HG03571 (cell line): ENCODE measurements at regions not wholly inside any gene's neighbourhood (a gene's known extent, or its start where the extent isn't known, plus 50 kb on each side); places are given as distances from the start of the nearest gene placed in this dataset.

Experiments
- ATAC-seq: cut with Tn5 transposase; IDR thresholded peaks from one replicate; pipeline ENCODE4 v1.9.1; 2021; ENCODE audit not compliant: unreplicated experiment

DNA sequence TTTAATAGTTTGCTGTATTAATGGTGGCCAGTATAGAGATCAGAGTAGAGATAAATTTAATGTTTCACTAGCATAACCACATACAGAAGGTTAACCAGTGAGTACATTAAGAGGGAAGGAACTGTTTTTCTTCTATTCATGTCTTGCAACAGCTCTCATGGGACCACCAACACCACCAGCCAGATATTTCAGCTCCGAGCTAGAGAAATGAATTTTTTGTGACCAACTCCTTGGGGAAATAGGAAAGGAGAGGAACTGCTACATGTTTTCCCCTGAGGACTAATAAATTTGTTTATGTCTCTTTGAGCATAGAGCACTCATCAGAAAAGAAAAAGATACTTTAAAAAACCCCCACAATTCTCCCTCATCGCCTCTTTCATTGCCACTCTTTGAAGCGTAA, 247.5 kb downstream of the MBNL1 start:
- peak; percentile 22 for ATAC-seq

DNA sequence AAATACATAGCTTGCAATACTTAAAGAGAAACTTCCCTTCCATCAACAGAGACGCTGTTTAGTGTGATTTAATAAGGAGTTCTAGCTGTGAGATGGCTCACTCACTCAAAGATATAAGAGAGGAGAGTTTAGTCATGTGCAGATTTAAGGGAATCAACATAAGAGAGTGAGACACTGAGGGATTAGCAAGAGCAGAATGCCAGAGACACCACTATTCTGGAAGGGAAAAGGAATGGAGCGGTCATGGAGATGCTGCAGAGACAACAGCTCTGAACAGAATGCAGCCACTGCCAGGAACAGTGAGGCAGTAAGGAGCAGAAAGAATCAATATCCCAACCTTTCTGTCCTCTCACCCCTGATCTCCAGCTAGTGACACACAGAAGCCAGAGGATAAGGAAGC, 248.8 kb downstream of the MBNL1 start:
- ATAC-seq = no peak

DNA sequence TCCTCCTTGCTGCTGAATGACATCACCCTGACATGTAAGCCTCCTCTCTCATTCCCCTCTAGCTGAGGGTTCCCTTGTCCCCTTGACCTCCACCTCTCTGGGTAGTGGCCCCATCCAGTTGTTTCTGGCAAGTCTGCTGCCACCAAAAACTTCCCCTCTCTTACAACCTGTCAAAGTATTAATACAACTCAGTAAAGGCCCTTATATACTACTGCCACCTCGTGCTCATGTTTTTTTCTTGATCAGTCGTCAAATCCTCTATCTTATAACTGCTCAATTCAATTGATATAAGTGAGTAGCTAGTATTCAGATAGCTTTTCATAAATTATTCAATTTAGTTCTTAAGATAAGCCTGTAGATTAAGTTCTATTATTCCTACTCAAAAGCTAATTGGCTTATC, 249.6 kb downstream of the MBNL1 start:
- ATAC-seq = peak; percentile 28

DNA sequence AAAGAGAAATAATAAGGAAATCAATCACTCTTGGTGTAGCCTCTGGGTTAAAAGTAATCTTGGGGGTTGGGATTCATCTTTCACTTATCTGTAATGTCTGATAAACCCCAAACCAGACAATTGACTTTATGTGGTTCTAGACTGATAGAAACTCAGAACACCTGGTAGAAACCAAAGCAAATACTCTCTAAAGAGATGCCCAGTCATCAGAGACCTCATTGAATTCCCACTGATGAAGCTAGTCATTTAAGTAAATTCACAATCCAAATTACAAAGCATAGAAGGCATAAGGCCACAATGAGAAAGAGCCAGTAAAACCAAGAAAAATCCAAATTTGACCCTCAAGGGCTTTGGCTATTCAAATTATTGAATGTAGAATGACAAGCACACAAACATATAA, 250.6 kb downstream of the MBNL1 start:
- peak; percentile 37 for ATAC-seq

DNA sequence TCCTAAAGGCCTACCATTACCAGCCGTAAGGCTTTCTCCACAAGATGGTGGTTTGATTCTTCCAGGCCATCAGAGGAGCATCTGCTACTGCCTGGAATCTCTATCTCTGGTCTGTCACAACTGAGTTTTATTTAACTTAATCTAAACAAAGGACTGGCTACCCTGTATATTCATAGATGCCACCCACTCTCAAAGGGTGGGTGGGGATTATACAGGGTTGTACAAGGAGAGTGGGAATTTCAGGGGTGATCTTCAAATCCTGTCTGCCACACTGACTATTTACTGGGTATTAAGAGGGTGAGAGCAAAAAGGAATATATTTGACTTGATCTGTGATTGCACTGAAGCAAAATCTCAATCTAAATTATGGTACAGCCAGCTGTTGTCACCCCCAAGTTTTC, 253.3 kb downstream of the MBNL1 start:
- ATAC-seq = no peak

DNA sequence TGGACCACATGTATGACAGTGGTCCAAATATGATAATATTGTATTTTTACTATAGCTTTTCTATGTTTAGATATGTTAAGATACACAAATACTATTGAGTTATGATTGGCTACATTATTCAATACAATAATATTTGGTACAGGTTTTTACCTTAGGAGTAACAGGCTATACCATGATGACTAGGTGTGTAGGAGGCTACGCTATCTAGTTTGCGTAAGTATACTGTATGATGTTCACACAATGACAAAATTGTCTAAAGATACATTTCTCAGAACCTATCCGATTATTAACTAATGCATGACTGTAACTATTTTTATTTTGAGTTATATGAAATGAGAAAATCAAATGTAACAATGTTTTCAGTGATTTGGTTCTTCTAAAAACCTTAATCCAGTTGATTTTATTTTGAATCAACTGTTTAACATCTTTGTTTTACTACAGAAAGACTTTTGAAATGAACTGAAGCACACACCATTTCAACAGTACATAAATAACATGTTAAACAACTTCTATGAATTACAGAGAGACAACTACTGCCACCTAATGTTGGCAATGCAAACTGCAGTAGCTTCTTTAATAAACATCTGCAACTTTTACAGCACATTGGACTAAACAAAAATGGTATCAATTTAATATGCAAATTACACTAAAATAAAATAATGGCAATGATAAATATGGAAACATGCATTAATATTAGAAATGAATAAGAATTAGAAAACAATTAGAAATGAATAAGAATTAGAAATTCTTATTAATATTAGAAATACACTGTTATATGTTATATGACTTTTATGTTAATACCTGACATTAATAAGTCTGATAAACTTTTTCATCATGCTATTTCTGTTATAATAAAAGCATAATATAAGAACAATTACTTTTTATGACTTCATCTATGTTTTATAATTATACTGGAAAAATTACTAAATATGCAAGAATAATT, 255.7 kb downstream of the MBNL1 start:
- peak; percentile 53 for ATAC-seq

DNA sequence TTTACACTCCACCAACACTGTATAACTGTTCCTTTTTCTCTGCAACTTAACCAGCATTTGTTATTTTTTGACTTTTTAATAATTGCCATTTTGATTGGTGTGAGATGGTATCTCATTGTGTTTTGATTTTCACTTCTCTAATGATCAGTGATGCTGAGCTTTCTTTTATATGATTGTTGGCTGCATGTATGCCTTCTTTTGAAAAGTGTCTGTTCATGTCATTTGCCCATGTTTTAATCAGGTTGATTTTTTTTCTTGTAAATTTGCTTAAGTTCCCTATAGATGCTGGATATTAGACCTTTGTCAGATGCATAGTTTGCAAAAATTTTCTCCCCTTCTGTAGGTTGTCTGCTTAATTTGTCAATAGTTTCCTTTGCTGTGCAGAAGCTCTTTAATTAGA, 263.0 kb downstream of the MBNL1 start:
- no peak for ATAC-seq

DNA sequence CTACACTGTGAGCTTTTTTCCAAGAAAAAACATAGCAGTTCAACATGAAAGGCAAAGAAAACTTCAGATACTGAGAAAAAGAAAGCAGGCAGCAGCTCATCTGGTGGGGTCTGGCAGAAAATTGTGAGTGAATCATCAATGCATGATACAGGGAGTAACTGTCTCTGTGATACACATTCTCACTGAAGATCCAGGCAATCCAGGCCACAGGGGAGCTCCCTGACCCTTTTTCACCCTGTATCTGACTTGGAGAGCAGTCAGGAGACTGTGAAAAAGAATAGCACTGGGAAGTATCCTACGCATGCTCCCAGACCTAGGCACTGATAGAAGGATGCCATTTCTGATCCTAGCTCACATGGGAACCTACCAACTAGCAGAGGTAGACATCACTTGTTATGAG, 269.8 kb downstream of the MBNL1 start:
- ATAC-seq = no peak

DNA sequence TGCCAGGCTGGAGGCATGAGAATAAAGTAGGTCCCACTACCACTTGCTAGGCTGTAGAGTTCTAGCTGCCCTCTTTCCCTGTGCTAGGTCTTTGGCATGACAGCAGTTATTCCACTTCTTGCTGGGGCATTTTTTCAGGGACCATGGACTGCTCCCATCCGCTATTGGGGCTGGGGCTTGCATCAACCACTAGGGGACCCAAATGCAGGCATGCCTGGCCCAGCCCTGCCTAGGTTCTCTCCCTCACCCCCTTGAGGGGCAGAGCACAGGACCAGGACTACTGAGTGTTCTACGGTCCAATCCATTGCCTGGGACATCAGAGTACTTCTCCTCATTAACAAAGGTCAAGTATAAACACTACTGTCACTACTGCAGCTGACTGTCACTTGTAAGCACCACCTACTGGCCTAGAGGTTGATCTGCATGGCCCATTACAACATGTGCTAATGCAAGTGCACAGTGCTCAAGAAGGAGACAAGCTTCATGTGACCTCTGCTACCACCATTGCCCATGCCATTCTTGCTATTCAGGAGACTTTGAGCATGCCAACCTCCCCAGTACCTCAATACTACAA, 270.5 kb downstream of the MBNL1 start:
- ATAC-seq = no peak

DNA sequence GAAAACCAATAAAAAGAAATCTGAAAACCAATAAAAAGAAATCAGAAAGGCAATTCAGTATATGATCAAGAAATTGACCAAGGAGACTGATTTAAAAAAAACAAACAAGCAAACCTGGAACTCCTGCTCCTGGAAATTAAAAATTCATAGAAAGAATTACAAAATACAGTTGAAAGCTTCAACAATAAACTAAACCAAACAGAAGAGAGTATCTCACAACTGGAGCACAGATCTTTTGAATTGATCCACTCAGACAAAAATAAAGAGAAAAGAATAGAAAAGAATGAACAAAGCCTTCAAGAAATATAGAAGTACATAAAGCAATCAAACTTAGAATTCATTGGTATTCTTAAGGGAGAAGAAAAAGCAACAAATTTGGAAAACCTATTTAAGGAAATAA, 271.4 kb downstream of the MBNL1 start:
- ATAC-seq = no peak

DNA sequence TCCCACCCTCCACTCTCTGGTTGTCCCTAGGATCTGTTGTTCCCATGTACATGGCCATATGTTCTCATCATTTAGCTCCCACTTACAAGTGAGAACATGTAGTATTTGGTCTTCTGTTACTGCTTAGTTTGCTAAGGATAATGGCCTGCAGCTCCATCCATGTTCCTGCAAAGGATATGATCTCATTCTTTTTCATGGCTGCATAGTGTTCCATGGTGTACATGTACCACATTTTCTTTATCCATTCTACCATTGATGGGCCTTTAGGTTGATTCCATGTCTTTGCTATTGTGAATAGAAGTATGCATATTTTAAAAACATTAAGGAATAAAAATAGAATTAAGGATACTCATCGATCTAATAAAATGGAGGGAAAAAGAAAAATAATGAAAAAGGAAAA, 278.4 kb downstream of the MBNL1 start:
- ATAC-seq = no peak

DNA sequence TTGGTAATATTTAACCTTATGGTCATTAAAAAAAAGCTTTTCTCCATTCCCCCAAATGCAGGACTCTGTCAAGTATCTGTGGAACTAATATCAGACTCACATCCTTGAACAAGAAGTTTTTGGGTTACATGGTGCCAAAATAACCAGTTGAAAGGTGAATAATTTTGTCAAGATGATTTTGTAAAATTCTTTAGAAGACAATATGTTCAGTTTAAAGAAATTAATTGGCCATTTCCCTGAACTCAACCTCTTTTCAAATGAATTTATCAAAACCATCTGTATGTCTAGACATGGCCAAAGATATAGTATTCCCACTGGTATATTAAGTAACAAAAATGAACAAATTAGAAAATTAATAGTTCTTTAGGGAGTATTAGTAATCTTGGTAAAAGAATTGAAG, 280.5 kb downstream of the MBNL1 start:
- ATAC-seq = no peak

DNA sequence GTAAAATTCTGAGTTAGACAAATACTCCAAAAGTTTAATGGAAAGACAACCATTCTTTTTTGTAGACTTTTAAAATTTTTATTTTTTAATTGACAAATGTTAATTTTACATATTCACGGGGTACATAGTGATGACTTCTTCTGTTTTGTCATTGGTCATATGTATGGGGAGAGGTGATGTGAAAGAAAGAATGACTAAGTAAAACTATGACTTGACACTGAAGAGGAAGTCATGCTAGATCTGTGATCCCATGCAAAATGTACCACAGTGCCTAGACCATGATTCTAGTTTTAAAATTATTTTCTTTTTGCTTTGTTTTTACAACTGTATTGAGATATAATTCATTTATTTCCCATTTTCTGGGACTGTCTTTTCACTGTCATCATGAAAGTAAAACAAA, 281.6 kb downstream of the MBNL1 start:
- ATAC-seq = no peak

DNA sequence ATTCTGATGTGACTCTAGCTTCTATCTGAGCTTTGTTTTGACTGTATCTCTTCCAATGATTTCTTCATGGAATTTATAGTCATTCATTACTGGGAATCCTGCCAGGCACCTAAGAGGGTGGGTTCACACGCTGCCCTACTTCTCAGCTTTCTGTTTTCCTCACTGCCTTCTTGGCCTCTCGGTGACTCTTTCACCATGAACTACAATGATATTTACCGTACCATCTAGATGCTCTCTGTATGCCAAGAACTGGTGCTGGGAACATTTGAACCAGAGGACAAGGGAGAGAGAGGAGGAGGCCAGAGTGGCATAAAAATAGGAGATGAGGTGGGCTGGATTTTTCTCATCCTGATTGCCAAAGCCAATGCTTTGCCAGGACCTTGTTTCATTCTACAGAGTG, 280.0 kb upstream of the P2RY1 start:
- no peak for ATAC-seq

DNA sequence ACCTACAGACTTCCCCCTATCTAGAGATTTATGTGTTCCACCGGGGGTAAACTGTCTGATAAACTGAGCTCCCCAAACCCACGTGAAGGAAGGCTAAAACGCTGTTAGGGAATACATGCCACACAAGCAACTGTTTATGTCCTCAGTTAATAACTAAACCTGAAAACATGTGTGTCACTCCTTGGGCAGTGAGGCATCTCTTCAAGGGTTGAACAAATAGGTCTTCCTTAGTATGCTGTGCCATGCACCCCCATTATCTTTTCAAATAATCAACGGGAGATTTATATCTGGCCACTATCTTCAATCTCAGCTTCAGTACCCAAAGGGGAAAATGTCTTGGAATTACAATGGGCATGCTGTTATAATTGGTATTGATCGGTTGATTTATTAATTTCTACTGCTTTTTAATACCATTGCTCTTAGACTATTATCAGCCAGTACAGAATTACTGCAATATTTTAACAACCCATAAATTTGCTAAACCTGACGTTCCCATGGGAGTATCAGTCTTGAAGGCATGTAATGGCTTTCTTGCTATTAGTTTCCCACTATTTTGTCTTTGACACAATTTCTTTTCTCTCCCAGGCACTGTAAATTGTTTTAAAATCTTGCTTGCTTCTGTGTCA, 279.2 kb upstream of the P2RY1 start:
- no peak for ATAC-seq

DNA sequence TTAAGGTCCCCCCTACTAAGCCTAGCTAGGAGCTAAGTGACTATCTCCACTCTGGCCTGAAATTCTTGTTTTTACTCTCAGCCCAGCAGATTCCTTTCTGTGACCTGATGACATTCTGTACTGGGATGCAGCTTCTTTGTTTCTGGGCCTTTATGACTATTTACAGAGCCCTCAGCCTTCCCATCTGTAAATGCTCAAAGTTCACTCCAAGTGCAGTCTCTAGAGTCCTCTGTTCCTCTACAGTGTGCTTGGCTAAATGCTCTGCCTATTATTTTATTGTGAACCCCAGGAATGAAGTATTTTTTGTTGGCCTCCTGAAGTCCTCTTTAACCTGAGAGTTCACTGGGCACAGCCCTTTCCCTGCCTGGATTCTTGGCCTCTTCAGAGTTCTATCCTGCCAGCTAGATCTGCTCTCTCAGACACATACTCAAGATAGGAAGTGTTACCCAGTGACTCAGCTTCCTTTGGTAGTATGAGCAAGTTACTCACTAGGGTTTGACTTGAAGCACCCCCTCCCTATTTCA, 278.1 kb upstream of the P2RY1 start:
- ATAC-seq = no peak

DNA sequence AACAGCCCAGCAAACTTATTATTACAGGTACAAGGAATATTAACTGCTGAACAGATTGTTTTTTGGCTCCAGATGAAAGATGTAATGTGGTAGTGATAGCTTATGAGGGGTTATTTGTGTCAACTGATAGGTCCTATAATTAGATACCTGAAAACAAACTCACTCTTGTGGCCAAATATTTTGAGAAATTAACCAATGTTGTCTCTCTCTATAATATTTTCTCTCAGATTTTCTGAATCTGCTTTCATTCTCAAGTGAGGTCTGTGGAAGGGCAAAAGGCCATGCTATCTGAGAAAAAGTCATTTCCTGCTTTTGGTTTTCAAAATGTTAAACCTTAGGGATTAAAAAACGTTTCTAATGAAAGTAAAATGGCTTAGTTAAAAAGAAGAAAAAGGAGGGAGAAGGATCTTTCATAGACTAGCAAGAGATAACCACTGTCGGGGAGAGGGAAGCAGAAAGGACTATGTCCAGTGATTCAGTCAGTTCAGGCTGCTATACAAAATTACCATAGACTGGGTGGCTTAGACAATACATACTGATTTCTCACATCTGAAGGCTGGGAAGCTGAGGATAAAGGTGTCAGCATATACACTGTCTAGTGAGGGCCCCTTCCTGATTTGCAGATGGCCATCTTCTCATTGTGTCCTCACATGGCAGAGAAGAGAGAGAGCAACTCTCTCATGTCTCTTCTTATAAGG, 277.5 kb upstream of the P2RY1 start:
- no peak for ATAC-seq

DNA sequence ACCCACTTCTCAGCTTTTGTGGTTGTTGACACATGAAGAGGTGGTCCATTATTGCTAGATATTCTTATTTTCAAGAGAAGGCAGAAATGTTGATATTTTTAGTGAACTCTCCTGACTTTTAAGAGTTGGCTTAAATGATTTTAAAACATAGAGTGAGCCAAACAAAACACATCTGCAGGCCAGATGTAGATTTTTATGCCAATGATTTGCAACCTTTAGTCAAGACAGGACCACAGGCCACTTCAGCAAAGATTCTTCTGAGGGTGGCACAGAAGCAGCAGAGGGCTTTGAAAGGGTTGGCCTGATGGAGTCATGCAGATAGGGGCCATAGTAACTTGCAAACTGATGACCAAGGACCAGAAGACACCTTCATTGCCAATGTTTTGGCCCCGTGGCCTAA, 276.5 kb upstream of the P2RY1 start:
- ATAC-seq = no peak

DNA sequence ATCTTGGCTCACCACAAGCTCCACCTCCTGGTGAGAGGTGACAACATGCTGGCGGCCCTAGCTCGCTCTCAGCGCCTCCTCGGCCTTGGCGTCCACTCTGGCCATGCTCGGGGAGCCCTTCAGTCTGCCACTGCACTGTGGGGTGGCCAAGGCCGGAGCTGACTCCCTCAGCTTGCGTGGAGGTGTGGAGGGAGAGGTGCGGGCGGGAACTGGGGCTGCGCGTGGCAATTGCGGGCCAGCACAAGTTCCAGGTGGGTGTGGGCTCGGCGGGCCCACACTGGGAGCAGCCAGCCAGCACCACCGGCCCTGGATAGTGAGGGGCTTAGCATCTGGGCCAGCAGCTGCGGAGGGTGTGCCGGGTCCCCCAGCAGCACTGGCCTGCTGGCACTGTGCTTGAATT, 275.7 kb upstream of the P2RY1 start:
- no peak for ATAC-seq

DNA sequence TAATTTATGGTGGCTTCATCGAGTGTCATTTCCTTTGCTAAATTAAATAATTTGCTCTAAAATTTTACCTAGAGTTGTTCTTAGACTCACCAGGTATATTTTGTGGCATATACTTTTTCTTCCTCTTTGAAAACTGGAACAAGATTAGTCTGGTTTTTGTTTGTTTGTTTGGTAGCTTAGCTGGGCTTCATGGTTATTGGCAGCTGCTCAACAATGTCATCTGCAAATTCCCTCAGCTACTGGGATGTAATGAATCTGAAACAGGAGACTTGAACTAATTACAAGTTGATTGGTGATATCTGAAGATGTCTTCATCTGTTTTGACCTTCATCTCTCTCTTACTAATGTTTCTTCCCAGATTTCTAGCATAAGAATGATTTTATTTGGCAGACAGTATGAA, 270.5 kb upstream of the P2RY1 start:
- ATAC-seq = no peak

DNA sequence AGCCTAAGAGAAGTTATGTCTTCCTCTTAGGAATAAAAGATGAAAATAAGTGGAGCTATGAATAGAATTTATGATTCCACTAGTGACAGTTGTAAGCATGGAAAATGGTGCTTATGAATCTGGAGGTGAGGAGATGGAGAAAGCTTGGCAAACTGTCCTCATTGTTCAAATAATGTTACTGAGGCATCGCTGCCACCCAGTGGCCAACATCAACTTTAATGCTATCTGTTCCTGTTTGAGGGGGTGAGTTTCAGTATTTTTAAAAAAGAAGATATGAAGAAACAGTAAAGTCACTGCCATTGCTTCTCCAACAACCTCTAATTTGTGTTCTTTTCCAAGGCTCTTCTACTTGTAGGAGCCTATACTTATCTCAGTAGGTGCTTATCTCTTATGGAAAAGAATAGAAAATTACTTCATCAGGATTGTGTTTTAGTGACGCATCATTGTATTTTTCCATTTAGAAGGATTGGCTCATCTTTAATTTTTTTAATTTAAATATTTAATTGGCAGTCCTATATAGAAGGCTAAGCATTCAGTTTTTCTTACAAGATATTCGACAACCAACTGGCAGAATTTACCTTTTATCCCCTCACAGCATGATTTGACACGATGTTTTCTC, 260.4 kb upstream of the P2RY1 start:
- peak; percentile 76 for ATAC-seq
